Astrocyte of the hippocampus (primary cell): ENCODE measurements at regions not wholly inside any gene's neighbourhood (a gene's known extent, or its start where the extent isn't known, plus 50 kb on each side); places are given as distances from the start of the nearest gene placed in this dataset.
A peak's percentile ranks its signal among the peaks of the same experiment; 100 is the strongest.
"Not testable (repeated sequence)": the region's sequence is repeated elsewhere in the genome, so short reads cannot be mapped to it uniquely, and the experiment has no call there.

Source experiments
- DNase-seq: peaks from one replicate; pipeline ENCODE4 v3.0.0; 2011; ENCODE audit warnings: low read depth, low spot score

GRCh38 chr6:121917834-121918559, 481.5 kb upstream of the HSF2 start:
- DNase-seq, result peak; percentile 5

- no peak for DNase-seq
These were observed 478.8 kb upstream of the HSF2 start for GRCh38 chr6:121920616-121921015.

GRCh38 chr6:121925024-121925423, 474.4 kb upstream of the HSF2 start:
- DNase-seq, result peak; percentile 6

- DNase-seq, result no peak
These were observed 473.8 kb upstream of the HSF2 start for GRCh38 chr6:121925534-121926255.

- DNase-seq, result no peak
These were observed 470.2 kb upstream of the HSF2 start for GRCh38 chr6:121929301-121929700.

- DNase-seq, result peak; percentile 56
These were observed 467.1 kb upstream of the HSF2 start for GRCh38 chr6:121932076-121932991.

GRCh38 chr6:121934451-121934850, 465.0 kb upstream of the HSF2 start:
- DNase-seq, result no peak

- DNase-seq, result no peak
These were observed 458.7 kb upstream of the HSF2 start for GRCh38 chr6:121940728-121941127.

GRCh38 chr6:121944354-121944753, 455.1 kb upstream of the HSF2 start:
- DNase-seq, result peak; percentile 60

- no peak for DNase-seq
These were observed 448.3 kb upstream of the HSF2 start for GRCh38 chr6:121951123-121951522.

GRCh38 chr6:121951918-121952379, 447.5 kb upstream of the HSF2 start:
- DNase-seq, result peak; percentile 94

GRCh38 chr6:121955401-121955800, 444.1 kb upstream of the HSF2 start:
- DNase-seq, result not testable (repeated sequence)

- no peak for DNase-seq
These were observed 442.7 kb upstream of the HSF2 start for GRCh38 chr6:121956782-121957181.

- DNase-seq, result no peak
These were observed 440.0 kb upstream of the HSF2 start for GRCh38 chr6:121959501-121959900.

GRCh38 chr6:121961619-121962125, 437.8 kb upstream of the HSF2 start:
- DNase-seq, result peak; percentile 29

GRCh38 chr6:121963826-121964225, 435.6 kb upstream of the HSF2 start:
- DNase-seq, result no peak

GRCh38 chr6:121965739-121966138, 433.7 kb upstream of the HSF2 start:
- DNase-seq, result no peak

GRCh38 chr6:121967631-121968030, 431.8 kb upstream of the HSF2 start:
- no peak for DNase-seq

- DNase-seq, result peak; percentile 32
These were observed 427.5 kb upstream of the HSF2 start for GRCh38 chr6:121971931-121972335.

GRCh38 chr6:121984956-121985355, 414.5 kb upstream of the HSF2 start:
- no peak for DNase-seq

GRCh38 chr6:121993362-121993761, 406.1 kb upstream of the HSF2 start:
- no peak for DNase-seq

- DNase-seq, result no peak
These were observed 404.5 kb upstream of the HSF2 start for GRCh38 chr6:121994919-121995318.
